GM12878 (cell line): ENCODE measurements at regions not wholly inside any gene's neighbourhood (a gene's known extent, or its start where the extent isn't known, plus 50 kb on each side); places are given as distances from the start of the nearest gene placed in this dataset.

Source experiments
- ASH2L ChIP-seq: fragments of 300-600, 200-600 bp; sonication (generic); IDR thresholded peaks from 2 replicates; pipeline ENCODE4 v1.6.1; 2017; ENCODE audit warnings: low read depth, mild to moderate bottlenecking, borderline replicate concordance
- KDM1A ChIP-seq: fragments of 200-600 bp; sonication (generic); IDR thresholded peaks from 2 replicates; pipeline ENCODE4 v1.6.1; 2016; ENCODE audit warnings: borderline replicate concordance
- TCF7 ChIP-seq: IDR thresholded peaks from 2 replicates; pipeline ENCODE4 v1.6.1; 2014; ENCODE audit warnings: antibody characterized with exemption, borderline replicate concordance
- TF ChIP-seq, protein P1 (sequence below), 3 experiments: IDR thresholded peaks in 2 of 3; conservative IDR thresholded peaks in 1 of 3; 2 replicates each; pipeline ENCODE4 v1.5.1; 2011; ENCODE audit warnings: low read depth in 3 of 3, low read length in 3 of 3, mild to moderate bottlenecking in 3 of 3, control low read depth in 2 of 3, moderate library complexity in 2 of 3, inconsistent platforms in 1 of 3, mixed read lengths in 1 of 3; ENCODE audit not compliant: control insufficient read depth in 2 of 3, insufficient read depth in 1 of 3; ENCODE audit errors: extremely low read depth in 1 of 3

DNA sequence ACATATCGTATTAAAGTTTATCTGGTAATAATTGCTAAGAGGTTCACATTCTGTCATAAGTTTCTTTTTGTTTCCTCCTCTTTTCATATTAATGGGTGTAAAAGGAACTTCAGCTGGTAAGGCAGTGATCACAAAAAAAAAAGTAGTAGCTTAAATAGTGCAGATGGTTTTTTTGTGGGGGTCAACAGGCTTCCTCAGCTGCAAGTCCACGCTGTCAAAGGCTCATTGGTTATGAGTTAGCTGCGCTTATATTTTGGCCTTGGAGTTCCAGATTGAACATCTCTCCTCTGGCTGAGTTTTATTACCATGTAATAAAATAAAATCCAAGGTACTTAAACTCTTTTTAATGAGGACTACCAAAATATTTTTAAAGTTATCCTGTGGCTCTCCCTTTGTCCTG lies 277.0 kb upstream of the ZEB2 start:
- no peak for TF ChIP-seq ASH2L
- no peak for TF ChIP-seq KDM1A
- TF ChIP-seq, protein P1, sequence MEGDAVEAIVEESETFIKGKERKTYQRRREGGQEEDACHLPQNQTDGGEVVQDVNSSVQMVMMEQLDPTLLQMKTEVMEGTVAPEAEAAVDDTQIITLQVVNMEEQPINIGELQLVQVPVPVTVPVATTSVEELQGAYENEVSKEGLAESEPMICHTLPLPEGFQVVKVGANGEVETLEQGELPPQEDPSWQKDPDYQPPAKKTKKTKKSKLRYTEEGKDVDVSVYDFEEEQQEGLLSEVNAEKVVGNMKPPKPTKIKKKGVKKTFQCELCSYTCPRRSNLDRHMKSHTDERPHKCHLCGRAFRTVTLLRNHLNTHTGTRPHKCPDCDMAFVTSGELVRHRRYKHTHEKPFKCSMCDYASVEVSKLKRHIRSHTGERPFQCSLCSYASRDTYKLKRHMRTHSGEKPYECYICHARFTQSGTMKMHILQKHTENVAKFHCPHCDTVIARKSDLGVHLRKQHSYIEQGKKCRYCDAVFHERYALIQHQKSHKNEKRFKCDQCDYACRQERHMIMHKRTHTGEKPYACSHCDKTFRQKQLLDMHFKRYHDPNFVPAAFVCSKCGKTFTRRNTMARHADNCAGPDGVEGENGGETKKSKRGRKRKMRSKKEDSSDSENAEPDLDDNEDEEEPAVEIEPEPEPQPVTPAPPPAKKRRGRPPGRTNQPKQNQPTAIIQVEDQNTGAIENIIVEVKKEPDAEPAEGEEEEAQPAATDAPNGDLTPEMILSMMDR (IDR thresholded peaks at IDR 0.05 in 2 of 3, conservative IDR thresholded peaks at IDR 0.05 in 1 of 3; ENCODE audit: control insufficient read depth in 2 of 3, extremely low read depth in 1 of 3, insufficient read depth in 1 of 3, low read depth in 3 of 3, low read length in 3 of 3) = no peak
- no peak for TF ChIP-seq TCF7
